ENCODE measurements at regions not wholly inside any gene's neighbourhood (a gene's known extent, or its start where the extent isn't known, plus 50 kb on each side); places are given as distances from the start of the nearest gene placed in this dataset.
"Not testable (repeated sequence)": the region's sequence is repeated elsewhere in the genome, so short reads cannot be mapped to it uniquely, and the experiment has no call there.

- FAIRE-seq = no peak
- DNase-seq (ENCODE audit: low spot score) = no peak
These were observed 160.2 kb downstream of the TOX3 start for GRCh38 chr16:52386694-52387093.

GRCh38 chr16:52384378-52384777 lies 162.6 kb downstream of the TOX3 start:
- FAIRE-seq (no peak), DNase-seq (ENCODE audit: low spot score) (no peak)

- FAIRE-seq = no peak
- no peak for DNase-seq (ENCODE audit: low spot score)
These were observed 163.2 kb downstream of the TOX3 start for GRCh38 chr16:52383640-52384292.

GRCh38 chr16:52383119-52383518 lies 163.8 kb downstream of the TOX3 start:
- DNase-seq (ENCODE audit: low spot score) (no peak), FAIRE-seq (no peak)

- DNase-seq (ENCODE audit: low spot score) (no peak), FAIRE-seq (no peak)
These were observed 167.4 kb downstream of the TOX3 start for GRCh38 chr16:52379551-52379950.

- DNase-seq (ENCODE audit: low spot score) = no peak
- FAIRE-seq = no peak
These were observed 170.2 kb downstream of the TOX3 start for GRCh38 chr16:52376676-52377280.

- FAIRE-seq = no peak
- DNase-seq (ENCODE audit: low spot score) = no peak
These were observed 174.6 kb downstream of the TOX3 start for GRCh38 chr16:52372313-52372712.

GRCh38 chr16:52368859-52369258 lies 178.1 kb downstream of the TOX3 start:
- no peak for FAIRE-seq
- DNase-seq (ENCODE audit: low spot score) = no peak

GRCh38 chr16:52367821-52368220 lies 179.1 kb downstream of the TOX3 start:
- FAIRE-seq (no peak), DNase-seq (ENCODE audit: low spot score) (no peak)

- DNase-seq (ENCODE audit: low spot score) (no peak), FAIRE-seq (no peak)
These were observed 180.0 kb downstream of the TOX3 start for GRCh38 chr16:52366983-52367382.

- DNase-seq (ENCODE audit: low spot score) = no peak
- no peak for FAIRE-seq
These were observed 182.4 kb downstream of the TOX3 start for GRCh38 chr16:52364500-52364899.

GRCh38 chr16:52363082-52363481 lies 183.9 kb downstream of the TOX3 start:
- DNase-seq (ENCODE audit: low spot score) (no peak), FAIRE-seq (no peak)

GRCh38 chr16:52357711-52358110 lies 189.2 kb downstream of the TOX3 start:
- DNase-seq (ENCODE audit: low spot score) (no peak), FAIRE-seq (no peak)

- DNase-seq (ENCODE audit: low spot score) (no peak), FAIRE-seq (no peak)
These were observed 193.7 kb downstream of the TOX3 start for GRCh38 chr16:52353249-52353648.

- DNase-seq (ENCODE audit: low spot score) (no peak), FAIRE-seq (no peak)
These were observed 195.5 kb downstream of the TOX3 start for GRCh38 chr16:52351451-52351850.

GRCh38 chr16:52350031-52350642 lies 196.8 kb downstream of the TOX3 start:
- FAIRE-seq (no peak), DNase-seq (ENCODE audit: low spot score) (no peak)

- DNase-seq (ENCODE audit: low spot score) (no peak), FAIRE-seq (no peak)
These were observed 200.2 kb downstream of the TOX3 start for GRCh38 chr16:52346709-52347108.

- not testable (repeated sequence) for DNase-seq (ENCODE audit: low spot score); FAIRE-seq
These were observed 213.3 kb downstream of the TOX3 start for GRCh38 chr16:52333673-52334072.

GRCh38 chr16:52320930-52321439 lies 226.0 kb downstream of the TOX3 start:
- DNase-seq (ENCODE audit: low spot score) = no peak
- no peak for FAIRE-seq

GRCh38 chr16:52318302-52319009 lies 228.5 kb downstream of the TOX3 start:
- no peak for FAIRE-seq
- no peak for DNase-seq (ENCODE audit: low spot score)

GRCh38 chr16:52316241-52316640 lies 230.7 kb downstream of the TOX3 start:
- FAIRE-seq = no peak

GRCh38 chr16:52312716-52313115 lies 234.2 kb downstream of the TOX3 start:
- FAIRE-seq (no peak), DNase-seq (ENCODE audit: low spot score) (no peak)

More at GRCh38 chr16:52316241-52316640, 230.7 kb downstream of the TOX3 start:
- DNase-seq (ENCODE audit: low spot score) = no peak
